Aorta (tissue), 5 donors: ENCODE measurements at regions not wholly inside any gene's neighbourhood (a gene's known extent, or its start where the extent isn't known, plus 50 kb on each side); places are given as distances from the start of the nearest gene placed in this dataset.

ENCODE experiments used
- ATAC-seq: fragments of 200-7000 bp; cut with Tn5 transposase; one replicate; pipeline ENCODE4 v1.9.1; 2022; ENCODE audit warnings: moderate library complexity; ENCODE audit not compliant: low FRiP score
- DNase-seq, 2 donors: peaks; one replicate each; pipeline ENCODE4 v3.0.0-alpha.2; 2020
- H3K27ac ChIP-seq, 2 donors: one replicate each; pipeline ENCODE4 v1.5.1; 2013; ENCODE audit warnings: low read length in 2 of 2, mild to moderate bottlenecking in 2 of 2, moderate library complexity in 2 of 2, control low read depth in 1 of 2, inconsistent platforms in 1 of 2, low read depth in 1 of 2
- H3K27me3 ChIP-seq, 2 donors: one replicate each; pipeline ENCODE4 v1.6.1; 2013; ENCODE audit warnings: control low read depth in 1 of 2, low read length in 1 of 2, mild to moderate bottlenecking in 1 of 2, moderate library complexity in 1 of 2; ENCODE audit not compliant: insufficient read depth in 2 of 2, control insufficient read depth in 1 of 2
- H3K36me3 ChIP-seq, 2 donors: one replicate each; pipeline ENCODE4 v1.6.1; 2013; ENCODE audit warnings: control low read depth in 1 of 2, low read length in 1 of 2, mild to moderate bottlenecking in 1 of 2; ENCODE audit not compliant: insufficient read depth in 2 of 2, control insufficient read depth in 1 of 2
- H3K4me1 ChIP-seq, 2 donors: one replicate each; pipeline ENCODE4 v1.6.1; 2013; ENCODE audit warnings: low read length in 2 of 2, control low read depth in 1 of 2, mild to moderate bottlenecking in 1 of 2, moderate library complexity in 1 of 2; ENCODE audit not compliant: insufficient read depth in 2 of 2, control insufficient read depth in 1 of 2
- H3K4me3 ChIP-seq, 2 donors: one replicate each; pipeline ENCODE4 v1.5.1; 2013; ENCODE audit warnings: low read length in 2 of 2, control low read depth in 1 of 2, mild to moderate bottlenecking in 1 of 2
- H3K9me3 ChIP-seq: one replicate; pipeline ENCODE4 v1.6.1; 2013; ENCODE audit warnings: mild to moderate bottlenecking, low read length; ENCODE audit not compliant: control insufficient read depth
- WGBS, 2 donors: extraction: QIAGEN DNeasy Blood & Tissue Kit; methylation state at CpG; one replicate each; pipeline ENCODE4 v1.1.7; 2013; 5-methylcytosine and 5-hydroxymethylcytosine counted together
- intact Hi-C, 2 donors: fragments of 100-400 bp; cut with DNase I; formaldehyde crosslinking; loops; one replicate each; pipeline versions ENCODE4 v1.14.2 to v1.15.0; 2022
- donor health status: healthy with polysubstance abuse.
- donor health status: Bipolar disorder and iron deficiency.
- donor health status: DM: no; HTN: no; CAD: no.
- donor health status: DM: no; HTN: no; CAD: no.
- donor health status: DM: yes; HTN: yes; CAD: no.

DNA sequence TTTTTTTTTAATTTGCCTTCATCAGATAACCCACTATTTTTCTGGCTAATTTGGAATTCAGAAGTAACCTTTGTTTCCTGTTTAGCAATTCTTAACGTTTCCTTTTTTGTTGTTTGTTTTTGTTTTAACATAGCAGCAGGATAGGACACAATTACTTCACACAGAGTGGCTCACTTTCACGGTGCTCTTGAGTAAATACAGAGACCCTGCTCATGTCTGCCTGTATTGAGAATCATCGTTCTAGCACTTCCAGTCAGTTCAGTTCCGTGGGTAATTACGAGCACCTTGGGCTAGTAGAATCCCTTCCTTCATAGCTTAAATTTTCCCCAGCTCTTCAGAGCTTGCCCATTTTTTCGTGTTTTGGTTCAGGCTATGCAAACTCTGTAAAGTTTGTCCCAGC is 1225.4 kb upstream of the LRRTM1 start:
- Histone ChIP-seq H3K4me1 (no peaks in the 10 kb centered on the region), H3K9me3 (no peaks in the 10 kb centered on the region), H3K27ac (no peak overlapping the region), H3K4me3 (no peak overlapping the region), H3K27me3 (no peaks in the 10 kb centered on the region), H3K36me3 (no peaks in the 10 kb centered on the region)
- 40 to 41% methylated on average over 6 of the region's 6 CpGs for WGBS, 2 donors
- DNase-seq (no peak), ATAC-seq (no peak)
- intact Hi-C loops, result no loop called here

GRCh38 chr2:81528852-81529480 is 1224.4 kb upstream of the LRRTM1 start:
- Histone ChIP-seq H3K27ac (no peak overlapping the region), H3K4me1 (no peaks in the 10 kb centered on the region), H3K36me3 (no peaks in the 10 kb centered on the region), H3K27me3 (no peaks in the 10 kb centered on the region), H3K9me3 (no peaks in the 10 kb centered on the region), H3K4me3 (no peak overlapping the region)
- intact Hi-C loops, result no loop called here
- ATAC-seq (no peak), DNase-seq (no peak)
- WGBS, 2 donors, result 80 to 85% methylated on average over 3 of the region's 3 CpGs

DNA sequence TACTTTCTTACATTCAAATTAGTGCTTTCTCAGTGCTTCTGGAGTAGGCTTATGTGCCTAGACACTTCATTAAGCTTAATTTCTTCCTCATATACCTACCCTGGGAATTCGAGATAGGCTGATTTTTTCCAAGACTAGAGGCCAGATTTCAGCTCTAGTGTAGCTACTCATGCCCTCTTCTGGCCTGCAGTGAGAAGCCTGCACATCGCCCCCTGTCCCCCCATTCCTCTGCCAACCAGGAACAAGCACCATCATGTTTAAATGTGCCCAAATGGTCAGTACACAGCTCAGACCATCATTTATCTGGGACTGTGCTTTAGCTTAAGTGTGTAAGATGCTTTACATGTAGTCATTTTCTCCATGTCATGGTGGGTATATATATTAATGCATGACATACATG is 1218.8 kb upstream of the LRRTM1 start:
- 73 to 76% methylated on average over 2 of the region's 2 CpGs for WGBS, 2 donors
- no peaks in the 10 kb centered on the region for H3K9me3 ChIP-seq
- no peak for ATAC-seq

DNA sequence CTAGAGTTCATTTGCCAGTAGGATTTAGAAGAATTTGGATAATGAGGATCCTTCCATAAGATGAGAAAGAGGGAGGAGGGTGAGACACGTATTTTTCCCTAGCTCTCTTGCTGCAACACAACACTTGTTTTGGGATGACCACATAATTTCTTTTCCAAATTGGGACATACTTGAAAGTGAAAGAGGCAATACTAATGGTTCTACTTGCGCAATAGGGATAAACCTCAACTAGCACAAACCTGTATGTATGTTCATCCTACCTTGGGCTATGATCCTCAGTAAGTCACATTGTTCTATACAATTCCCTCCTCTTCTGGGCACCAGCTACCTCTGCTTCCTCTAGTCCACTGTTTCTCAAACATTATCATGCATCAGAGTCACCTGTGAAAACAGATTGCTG is 1208.8 kb upstream of the LRRTM1 start:
- Histone ChIP-seq H3K4me3 (no peak overlapping the region), H3K27me3 (no peaks in the 10 kb centered on the region), H3K9me3 (peaks cover 2% of the 10 kb centered on the region), H3K36me3 (no peaks in the 10 kb centered on the region), H3K4me1 (no peaks in the 10 kb centered on the region), H3K27ac (no peak overlapping the region)
- intact Hi-C loops, result no loop called here
- 73 to 74% methylated on average over 2 of the region's 2 CpGs for WGBS, 2 donors
- ATAC-seq (no peak), DNase-seq (no peak)

More for the DNA sequence above, 1218.8 kb upstream of the LRRTM1 start:
- no peak for DNase-seq
- intact Hi-C loops, result no loop called here
- Histone ChIP-seq H3K4me3 (no peak overlapping the region), H3K27me3 (no peaks in the 10 kb centered on the region), H3K27ac (no peak overlapping the region), H3K36me3 (no peaks in the 10 kb centered on the region), H3K4me1 (no peaks in the 10 kb centered on the region)

GRCh38 chr2:81505586-81505985 is 1201.0 kb upstream of the LRRTM1 start:
- DNase-seq, result no peak
- Histone ChIP-seq H3K9me3 (no peaks in the 10 kb centered on the region), H3K27ac (no peak overlapping the region), H3K36me3 (no peaks in the 10 kb centered on the region), H3K4me3 (no peak overlapping the region), H3K4me1 (no peaks in the 10 kb centered on the region), H3K27me3 (no peaks in the 10 kb centered on the region)
- 66 to 76% methylated on average over 2 of the region's 2 CpGs for WGBS, 2 donors
- intact Hi-C loops, result no loop called here
- ATAC-seq, result no peak

- H3K4me3 ChIP-seq, result no peak overlapping the region
- WGBS, 2 donors, result 66 to 73% methylated on average over 2 of the region's 2 CpGs
- no peak overlapping the region for H3K27ac ChIP-seq
- DNase-seq (no peak), ATAC-seq (no peak)
- no peaks in the 10 kb centered on the region for H3K4me1 ChIP-seq
- intact Hi-C loops, result no loop called here
- H3K9me3 ChIP-seq, result peaks cover 2% of the 10 kb centered on the region
- H3K27me3 ChIP-seq, result peaks cover 0 to 1% of the 10 kb centered on the region in 2 donors
- no peaks in the 10 kb centered on the region for H3K36me3 ChIP-seq
Observed at GRCh38 chr2:81495556-81495955, 1191.0 kb upstream of the LRRTM1 start.

- Histone ChIP-seq H3K27ac (no peak overlapping the region), H3K4me3 (no peak overlapping the region), H3K9me3 (no peaks in the 10 kb centered on the region), H3K27me3 (no peaks in the 10 kb centered on the region), H3K4me1 (no peaks in the 10 kb centered on the region), H3K36me3 (no peaks in the 10 kb centered on the region)
- ATAC-seq (no peak), DNase-seq (no peak)
- intact Hi-C loops, result no loop called here
- 79 to 81% methylated on average over 4 of the region's 4 CpGs for WGBS, 2 donors
Observed at GRCh38 chr2:81483254-81483653, 1178.7 kb upstream of the LRRTM1 start.

DNA sequence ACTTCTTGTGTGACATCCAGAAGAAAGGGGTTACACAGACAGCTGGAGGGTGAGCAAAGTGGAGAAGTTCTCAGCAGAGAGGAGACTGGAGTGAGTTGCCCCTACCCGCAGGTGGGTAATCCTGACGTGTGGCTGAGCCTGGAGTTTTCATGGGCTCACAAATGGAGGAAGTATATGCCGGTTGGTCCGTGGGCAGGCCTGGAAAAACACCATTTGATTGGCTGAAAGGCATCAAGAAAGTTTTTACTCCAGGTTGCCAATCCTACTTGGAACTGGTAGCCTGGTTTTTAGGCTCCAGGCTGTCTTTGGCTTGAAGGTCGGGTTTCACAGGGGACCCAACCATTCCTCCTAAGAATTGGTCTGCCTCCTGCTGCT is 1177.4 kb upstream of the LRRTM1 start:
- Histone ChIP-seq H3K36me3 (no peaks in the 10 kb centered on the region), H3K9me3 (no peaks in the 10 kb centered on the region), H3K4me1 (no peaks in the 10 kb centered on the region), H3K4me3 (no peak overlapping the region), H3K27ac (no peak overlapping the region), H3K27me3 (no peaks in the 10 kb centered on the region)
- 78 to 83% methylated on average over 5 of the region's 5 CpGs for WGBS, 2 donors
- intact Hi-C loops, result no loop called here
- no peak for ATAC-seq
- DNase-seq, result no peak

GRCh38 chr2:81481242-81481993 is 1176.9 kb upstream of the LRRTM1 start:
- 90 to 91% methylated on average over 39 of the region's 39 CpGs for WGBS, 2 donors
- DNase-seq (peak in 1 of 2 donors; percentile 71), ATAC-seq (no peak)
- Histone ChIP-seq H3K4me1 (no peaks in the 10 kb centered on the region), H3K36me3 (no peaks in the 10 kb centered on the region), H3K27me3 (no peaks in the 10 kb centered on the region), H3K4me3 (no peak overlapping the region), H3K9me3 (no peaks in the 10 kb centered on the region), H3K27ac (no peak overlapping the region)
- intact Hi-C loops, result no loop called here
